Colonic mucosa (tissue), 4 donors: ENCODE measurements at regions not wholly inside any gene's neighbourhood (a gene's known extent, or its start where the extent isn't known, plus 50 kb on each side); places are given as distances from the start of the nearest gene placed in this dataset.

Source experiments
- DNase-seq: peaks from one replicate; pipeline ENCODE4 v3.0.0-alpha.2; 2020
- H3K27ac ChIP-seq: fragments of 200-600 bp; one replicate; pipeline ENCODE4 v1.8.0; 2021
- H3K27me3 ChIP-seq: fragments of 200-600 bp; one replicate; pipeline ENCODE4 v1.8.0; 2021
- H3K36me3 ChIP-seq: fragments of 200-600 bp; one replicate; pipeline ENCODE4 v1.8.0; 2021
- H3K4me1 ChIP-seq: fragments of 200-600 bp; one replicate; pipeline ENCODE4 v1.8.0; 2021; ENCODE audit warnings: mild to moderate bottlenecking
- H3K4me3 ChIP-seq: fragments of 200-600 bp; one replicate; pipeline ENCODE4 v1.8.0; 2021
- H3K9ac ChIP-seq, 2 donors: one replicate each; pipeline ENCODE4 v1.7.0; 2013; ENCODE audit warnings: control low read depth in 2 of 2, low read depth in 2 of 2, low read length in 2 of 2
- H3K9me3 ChIP-seq: fragments of 200-600 bp; one replicate; pipeline ENCODE4 v1.8.0; 2021
- intact Hi-C: fragments of 100-400 bp; cut with DNase I; formaldehyde crosslinking; loops from one replicate; pipeline ENCODE4 v1.14.1; 2022
- TF ChIP-seq, protein P1 (sequence below): fragments of 200-600 bp; IDR thresholded peaks from one replicate; pipeline ENCODE4 v1.8.0; 2022; ENCODE audit warnings: antibody characterized with exemption, mild to moderate bottlenecking
- donor health status: healthy.
- donor health status: DM: no; HTN: no; CAD: no.
- donor health status: DM: no; HTN: no; CAD: no.

DNA sequence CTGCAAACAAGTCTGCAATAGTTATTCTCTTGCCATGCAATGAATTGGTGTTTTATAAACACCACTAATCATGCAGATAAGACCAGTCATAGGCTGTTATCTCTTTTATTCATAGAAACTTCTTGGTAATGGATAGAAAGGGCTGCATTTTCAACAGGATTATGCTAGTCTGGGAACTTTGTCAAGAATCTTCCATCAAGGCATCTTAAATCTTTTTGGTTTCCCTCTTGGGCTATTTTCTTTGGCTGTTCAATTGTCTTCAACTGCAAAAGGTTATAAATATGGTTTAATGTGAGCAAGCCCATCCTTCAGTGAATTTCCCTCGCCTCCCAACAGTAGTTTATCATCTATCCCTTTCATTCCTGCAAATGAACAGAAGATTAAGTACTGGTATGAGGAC, 59.0 kb upstream of the MINAR1 start:
- no peak overlapping the region for H3K4me3 ChIP-seq
- no peaks in the 10 kb centered on the region for H3K36me3 ChIP-seq
- no peak for DNase-seq
- intact Hi-C loops, result no loop called here
- TF ChIP-seq, protein P1, sequence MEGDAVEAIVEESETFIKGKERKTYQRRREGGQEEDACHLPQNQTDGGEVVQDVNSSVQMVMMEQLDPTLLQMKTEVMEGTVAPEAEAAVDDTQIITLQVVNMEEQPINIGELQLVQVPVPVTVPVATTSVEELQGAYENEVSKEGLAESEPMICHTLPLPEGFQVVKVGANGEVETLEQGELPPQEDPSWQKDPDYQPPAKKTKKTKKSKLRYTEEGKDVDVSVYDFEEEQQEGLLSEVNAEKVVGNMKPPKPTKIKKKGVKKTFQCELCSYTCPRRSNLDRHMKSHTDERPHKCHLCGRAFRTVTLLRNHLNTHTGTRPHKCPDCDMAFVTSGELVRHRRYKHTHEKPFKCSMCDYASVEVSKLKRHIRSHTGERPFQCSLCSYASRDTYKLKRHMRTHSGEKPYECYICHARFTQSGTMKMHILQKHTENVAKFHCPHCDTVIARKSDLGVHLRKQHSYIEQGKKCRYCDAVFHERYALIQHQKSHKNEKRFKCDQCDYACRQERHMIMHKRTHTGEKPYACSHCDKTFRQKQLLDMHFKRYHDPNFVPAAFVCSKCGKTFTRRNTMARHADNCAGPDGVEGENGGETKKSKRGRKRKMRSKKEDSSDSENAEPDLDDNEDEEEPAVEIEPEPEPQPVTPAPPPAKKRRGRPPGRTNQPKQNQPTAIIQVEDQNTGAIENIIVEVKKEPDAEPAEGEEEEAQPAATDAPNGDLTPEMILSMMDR, result no peak
- H3K9me3 ChIP-seq, result no peaks in the 10 kb centered on the region
- no peaks in the 10 kb centered on the region for H3K27me3 ChIP-seq
- H3K27ac ChIP-seq, result no peak overlapping the region
- H3K4me1 ChIP-seq, result no peaks in the 10 kb centered on the region
- H3K9ac ChIP-seq, result no peak overlapping the region

DNA sequence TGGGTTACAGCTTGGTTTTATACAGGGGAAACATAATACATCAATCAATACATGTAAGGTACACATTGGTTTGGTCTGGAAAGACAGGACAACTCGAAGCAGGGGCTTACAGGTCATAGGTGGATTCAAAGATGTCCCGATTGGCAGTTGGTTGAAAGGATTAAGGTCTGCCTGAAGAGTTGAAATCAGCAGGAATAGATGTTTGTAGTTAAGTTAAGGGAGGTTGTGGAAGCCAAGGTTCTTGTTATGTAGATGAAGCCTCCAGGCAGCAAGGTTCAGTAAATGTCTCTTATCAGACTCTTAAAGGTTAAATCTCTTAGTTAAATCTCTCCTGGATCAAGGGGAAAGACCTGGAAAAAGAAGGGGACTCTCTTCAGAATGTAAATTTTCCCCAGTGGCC, 58.4 kb upstream of the MINAR1 start:
- TF ChIP-seq, protein P1, result no peak
- Histone ChIP-seq H3K9me3 (no peaks in the 10 kb centered on the region), H3K27ac (no peak overlapping the region), H3K4me1 (no peaks in the 10 kb centered on the region), H3K27me3 (no peaks in the 10 kb centered on the region), H3K9ac (no peak overlapping the region), H3K36me3 (no peaks in the 10 kb centered on the region), H3K4me3 (no peak overlapping the region)
- no peak for DNase-seq
- intact Hi-C loops, result no loop called here

DNA sequence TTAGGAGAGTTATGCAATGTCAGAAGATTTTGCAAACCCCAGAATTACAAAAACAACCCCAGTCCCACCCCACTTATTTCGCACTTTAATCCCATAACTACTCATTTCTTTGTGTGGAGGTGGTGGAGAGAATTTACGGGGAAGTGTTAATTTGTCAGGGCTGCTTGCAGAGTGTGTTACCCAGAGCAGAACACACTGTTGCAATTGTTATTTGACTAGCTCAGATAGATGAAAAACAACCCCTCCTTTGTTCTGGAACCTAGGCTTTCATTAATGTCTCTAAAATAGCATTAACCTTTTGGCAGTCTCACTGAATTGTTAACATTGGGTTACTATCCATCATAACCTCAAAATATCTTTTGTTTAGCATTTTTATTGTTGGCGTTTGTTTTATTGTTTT, 55.8 kb upstream of the MINAR1 start:
- no peaks in the 10 kb centered on the region for H3K36me3 ChIP-seq
- no peaks in the 10 kb centered on the region for H3K27me3 ChIP-seq
- no peak overlapping the region for H3K4me3 ChIP-seq
- H3K9me3 ChIP-seq, result no peaks in the 10 kb centered on the region
- no peak overlapping the region for H3K27ac ChIP-seq
- no peak overlapping the region for H3K9ac ChIP-seq
- intact Hi-C loops, result no loop called here
- H3K4me1 ChIP-seq, result no peaks in the 10 kb centered on the region
- TF ChIP-seq, protein P1, result no peak
- no peak for DNase-seq

DNA sequence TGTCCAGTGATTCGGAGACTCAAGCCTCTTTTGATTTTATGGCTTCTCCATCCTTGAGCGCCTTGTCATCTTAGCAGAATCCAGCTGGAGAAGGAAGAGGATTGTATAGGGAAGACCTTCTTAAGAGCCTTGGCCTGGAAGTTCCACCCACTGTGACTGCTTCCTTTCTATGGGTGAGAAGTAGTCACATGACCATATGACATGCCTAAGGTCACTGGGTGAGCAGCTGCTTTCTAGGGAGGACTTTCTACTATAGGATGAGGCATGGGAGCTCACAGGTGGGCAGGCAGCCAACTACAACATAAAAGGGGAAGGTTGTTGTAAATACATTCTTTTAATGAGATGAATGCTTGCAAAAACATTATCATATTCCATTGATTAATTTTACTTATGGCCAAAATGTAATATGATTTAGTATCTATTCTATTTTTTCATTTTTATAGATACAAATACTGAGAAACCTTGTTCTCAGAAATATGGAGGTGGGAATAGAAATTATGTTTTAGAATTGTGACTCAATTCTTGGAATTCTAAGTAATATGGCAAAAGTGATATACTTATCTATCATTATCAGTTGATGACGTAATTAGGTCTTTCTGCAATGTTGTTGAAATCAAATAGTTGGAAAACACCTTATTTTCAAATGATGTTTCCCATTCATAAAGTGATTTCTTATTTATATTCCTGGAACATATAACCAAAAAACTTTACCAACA, 53.6 kb upstream of the MINAR1 start:
- no peak overlapping the region for H3K27ac ChIP-seq
- no peaks in the 10 kb centered on the region for H3K27me3 ChIP-seq
- TF ChIP-seq, protein P1, result no peak
- no peak overlapping the region for H3K9ac ChIP-seq
- H3K4me1 ChIP-seq, result no peaks in the 10 kb centered on the region
- intact Hi-C loops, result no loop called here
- no peaks in the 10 kb centered on the region for H3K36me3 ChIP-seq
- no peak for DNase-seq
- H3K9me3 ChIP-seq, result no peaks in the 10 kb centered on the region
- H3K4me3 ChIP-seq, result no peak overlapping the region

DNA sequence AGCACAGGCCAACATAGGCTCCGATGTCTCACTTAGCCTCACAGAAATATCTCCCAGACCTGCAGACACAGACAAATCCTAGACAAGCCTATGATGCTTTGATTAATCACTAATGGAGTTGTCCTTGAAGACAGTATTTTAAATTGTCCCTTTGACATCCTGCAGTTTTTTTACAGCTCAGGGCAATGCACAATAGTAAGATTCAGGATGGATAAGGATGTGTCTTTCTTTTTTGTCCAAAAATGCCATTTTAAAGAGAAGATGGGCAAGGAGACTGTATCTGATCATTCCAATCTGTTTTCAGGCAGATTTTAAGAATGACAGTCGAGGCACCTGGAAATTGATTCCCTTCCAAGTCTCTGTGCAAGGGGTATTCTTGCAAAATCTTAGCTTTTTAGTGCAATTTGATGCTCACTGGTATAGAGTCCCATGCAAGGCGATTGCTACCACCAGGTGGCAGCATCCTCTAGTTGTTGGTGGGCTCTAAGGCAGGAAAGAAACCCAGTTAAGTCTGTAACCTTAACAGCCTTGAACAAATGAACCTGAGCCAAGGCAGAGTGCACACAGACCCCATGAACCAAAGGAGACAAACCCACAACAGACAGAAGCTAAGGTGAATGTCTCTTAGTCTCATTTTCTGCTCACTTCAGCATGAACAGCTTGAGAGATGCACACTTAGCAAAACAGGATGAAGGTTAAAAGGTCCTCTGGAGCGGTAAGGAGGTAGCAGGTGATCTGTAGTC, 51.2 kb upstream of the MINAR1 start:
- peak; percentile 81 for DNase-seq
- no peaks in the 10 kb centered on the region for H3K36me3 ChIP-seq
- H3K27ac ChIP-seq, result no peak overlapping the region
- no peaks in the 10 kb centered on the region for H3K4me1 ChIP-seq
- H3K27me3 ChIP-seq, result no peaks in the 10 kb centered on the region
- TF ChIP-seq, protein P1, result peak; percentile 86
- H3K9me3 ChIP-seq, result no peaks in the 10 kb centered on the region
- no peak overlapping the region for H3K9ac ChIP-seq
- H3K4me3 ChIP-seq, result no peak overlapping the region
- intact Hi-C loops, result loop anchor here (5.0 to 10.0 kb wide), 2 partner anchors 471 to 794 kb away; no protein-coding TSS in a partner anchor
